GM20000 (cell line): ENCODE measurements at regions not wholly inside any gene's neighbourhood (a gene's known extent, or its start where the extent isn't known, plus 50 kb on each side); places are given as distances from the start of the nearest gene placed in this dataset.

Source experiments
- DNase-seq: peaks from one replicate; pipeline ENCODE4 v3.0.0; 2012; ENCODE audit warnings: low spot score
- TF ChIP-seq, protein P1 (sequence below): IDR thresholded peaks from 2 replicates; pipeline ENCODE4 v1.5.1; 2012; ENCODE audit warnings: mild to moderate bottlenecking, control low read depth; ENCODE audit errors: extremely low read depth, missing control alignments

DNA sequence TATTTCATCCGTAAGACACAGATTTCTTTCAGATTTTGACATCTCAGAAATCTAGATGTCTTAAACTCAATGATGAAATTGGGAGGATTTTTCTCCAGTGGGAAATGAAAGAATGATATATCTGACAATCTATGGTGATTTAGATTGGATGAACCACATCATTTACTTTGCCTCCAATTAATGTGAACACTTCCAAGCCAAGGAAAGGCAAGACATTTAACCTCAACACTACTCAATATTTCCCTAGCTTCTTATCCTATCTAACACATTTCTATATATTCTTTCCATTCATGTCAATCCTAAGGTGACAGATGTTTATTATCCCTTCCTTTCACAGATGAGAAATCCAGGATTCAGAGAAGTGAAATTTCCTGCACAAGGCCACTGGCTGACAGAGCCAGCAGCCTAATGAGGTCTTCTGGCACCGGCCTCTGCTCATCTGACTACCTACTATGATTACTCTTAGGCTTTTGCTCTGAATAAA lies 327.6 kb downstream of the IRS1 start:
- no peak for DNase-seq
- TF ChIP-seq, protein P1, sequence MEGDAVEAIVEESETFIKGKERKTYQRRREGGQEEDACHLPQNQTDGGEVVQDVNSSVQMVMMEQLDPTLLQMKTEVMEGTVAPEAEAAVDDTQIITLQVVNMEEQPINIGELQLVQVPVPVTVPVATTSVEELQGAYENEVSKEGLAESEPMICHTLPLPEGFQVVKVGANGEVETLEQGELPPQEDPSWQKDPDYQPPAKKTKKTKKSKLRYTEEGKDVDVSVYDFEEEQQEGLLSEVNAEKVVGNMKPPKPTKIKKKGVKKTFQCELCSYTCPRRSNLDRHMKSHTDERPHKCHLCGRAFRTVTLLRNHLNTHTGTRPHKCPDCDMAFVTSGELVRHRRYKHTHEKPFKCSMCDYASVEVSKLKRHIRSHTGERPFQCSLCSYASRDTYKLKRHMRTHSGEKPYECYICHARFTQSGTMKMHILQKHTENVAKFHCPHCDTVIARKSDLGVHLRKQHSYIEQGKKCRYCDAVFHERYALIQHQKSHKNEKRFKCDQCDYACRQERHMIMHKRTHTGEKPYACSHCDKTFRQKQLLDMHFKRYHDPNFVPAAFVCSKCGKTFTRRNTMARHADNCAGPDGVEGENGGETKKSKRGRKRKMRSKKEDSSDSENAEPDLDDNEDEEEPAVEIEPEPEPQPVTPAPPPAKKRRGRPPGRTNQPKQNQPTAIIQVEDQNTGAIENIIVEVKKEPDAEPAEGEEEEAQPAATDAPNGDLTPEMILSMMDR, result no peak

DNA sequence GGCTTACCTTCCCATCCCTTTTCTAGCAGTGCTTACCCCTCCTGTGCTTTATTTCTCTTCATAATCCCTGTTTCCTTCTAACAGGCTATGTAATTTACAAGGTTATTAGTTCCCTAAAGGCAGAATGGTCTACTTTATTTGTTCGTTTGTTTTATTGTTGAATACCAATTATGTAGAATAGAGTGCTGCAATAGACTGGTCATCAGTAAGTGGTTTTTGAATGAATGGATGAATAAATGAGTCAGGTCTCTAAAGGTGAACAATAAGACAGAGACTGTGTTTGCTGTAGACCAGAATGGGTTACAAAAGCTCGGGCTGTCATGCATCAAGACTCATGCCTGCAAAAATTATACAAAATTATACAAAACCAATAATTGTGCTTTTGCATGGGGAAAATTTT lies 332.0 kb downstream of the IRS1 start:
- TF ChIP-seq, protein P1, result no peak
- DNase-seq, result no peak

DNA sequence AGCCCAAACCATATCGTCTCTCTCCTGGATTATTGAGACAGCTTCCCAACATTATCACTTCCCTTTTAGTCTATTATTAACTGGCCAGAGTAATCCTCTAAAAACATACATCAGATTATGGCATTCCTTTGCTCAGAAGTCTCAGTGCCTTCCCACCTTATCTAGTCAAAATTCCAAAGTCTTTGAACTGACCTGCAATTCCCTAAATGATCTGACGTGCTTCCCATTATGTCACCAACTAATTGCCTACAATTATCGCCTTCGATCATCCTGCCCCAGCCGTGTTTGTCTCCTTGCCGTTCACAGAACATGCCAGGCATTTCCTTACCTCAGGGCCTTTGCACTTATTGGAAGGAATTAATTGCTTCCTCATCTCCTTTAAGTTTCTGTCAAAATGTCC lies 332.4 kb downstream of the IRS1 start:
- DNase-seq, result no peak
- TF ChIP-seq, protein P1, result no peak

DNA sequence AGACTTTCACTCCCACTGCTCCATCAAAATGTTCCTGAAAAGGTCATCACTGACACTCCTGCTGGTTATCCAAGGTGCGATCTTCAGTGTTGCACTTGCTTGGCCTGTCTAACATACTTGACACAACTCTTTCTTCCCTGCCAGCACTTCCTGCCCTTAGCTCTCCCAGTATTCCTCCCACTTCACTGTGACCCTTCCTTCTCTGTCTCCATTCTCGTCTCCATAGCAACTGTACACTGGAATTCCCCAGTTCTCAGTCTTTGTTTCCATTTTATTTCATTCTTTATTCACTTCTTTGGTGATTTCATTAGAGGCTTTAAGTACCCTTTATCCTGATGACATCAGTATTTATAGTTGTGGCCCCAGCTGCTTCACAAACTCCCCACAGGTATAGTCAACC lies 333.0 kb downstream of the IRS1 start:
- no peak for DNase-seq
- TF ChIP-seq, protein P1, result no peak

DNA sequence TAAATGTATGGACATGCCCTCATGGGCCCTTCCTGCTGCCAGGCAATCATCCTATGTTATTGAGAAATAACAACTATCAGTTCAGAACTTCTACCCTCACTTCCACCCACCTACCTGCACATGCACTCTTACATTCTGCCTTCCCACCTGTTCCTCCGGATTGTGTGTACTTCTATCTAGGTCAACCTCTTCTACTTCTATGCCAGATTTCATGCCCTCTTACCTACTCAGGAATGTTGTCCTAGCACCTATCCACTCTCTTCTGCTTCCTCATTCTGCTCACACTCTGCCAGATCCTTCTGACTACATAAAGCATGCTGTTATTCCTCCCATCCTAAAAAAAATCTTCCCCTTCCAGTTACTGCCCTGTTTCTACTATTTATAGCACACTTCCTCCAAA lies 333.5 kb downstream of the IRS1 start:
- TF ChIP-seq, protein P1, result no peak
- DNase-seq, result no peak

DNA sequence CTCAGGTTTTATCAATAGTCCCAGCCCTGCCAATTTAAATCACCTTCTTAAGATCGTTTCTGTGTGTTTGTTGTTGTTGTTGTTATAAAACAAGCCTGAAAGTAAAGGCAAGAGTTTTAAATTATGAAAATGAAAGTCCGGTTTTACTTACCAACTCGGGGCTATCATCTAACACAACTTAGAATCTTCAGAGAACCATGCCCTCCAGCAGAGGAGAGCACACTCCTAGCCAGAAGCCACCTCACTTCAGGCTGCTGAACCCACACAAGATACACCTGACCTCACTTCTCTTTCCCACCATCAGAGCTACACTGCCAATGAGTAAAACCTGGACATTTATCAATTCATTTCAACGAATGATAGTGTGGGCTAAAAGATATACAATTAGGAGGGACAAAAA lies 335.2 kb downstream of the IRS1 start:
- TF ChIP-seq, protein P1, result no peak
- no peak for DNase-seq

DNA sequence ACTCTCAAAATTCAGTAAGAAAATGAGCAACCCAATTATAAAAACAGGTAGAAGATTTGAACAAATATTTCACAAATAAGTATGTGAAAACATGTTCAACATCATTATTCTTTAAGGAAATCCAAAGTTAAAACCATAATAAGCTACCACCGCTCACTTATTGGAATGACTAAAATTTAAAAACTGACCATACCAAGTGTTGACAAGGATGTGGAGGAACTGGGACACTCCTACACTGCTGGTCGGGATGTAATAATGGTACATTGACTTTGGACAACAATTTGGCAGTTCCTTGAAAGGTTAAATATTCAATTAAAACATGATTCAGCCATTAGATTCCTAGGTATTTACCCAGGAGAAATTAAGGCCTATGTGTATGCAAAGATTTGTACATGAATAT lies 336.5 kb downstream of the IRS1 start:
- no peak for DNase-seq
- TF ChIP-seq, protein P1, result no peak
